Neural cell (in vitro differentiated cells): ENCODE measurements at regions not wholly inside any gene's neighbourhood (a gene's known extent, or its start where the extent isn't known, plus 50 kb on each side); places are given as distances from the start of the nearest gene placed in this dataset.

ENCODE experiments used
- H2AFZ ChIP-seq: fragments of 200-600, 300-800 bp; sonication (generic), shearing (Covaris generic); 2 replicates; pipeline ENCODE4 v1.6.0; 2014; ENCODE audit warnings: low read depth, mild to moderate bottlenecking, antibody characterized with exemption, low read length, moderate library complexity
- H3F3A ChIP-seq: fragments of 200-600 bp; shearing (Covaris generic); 2 replicates; pipeline ENCODE4 v1.6.1; 2016; ENCODE audit warnings: mild to moderate bottlenecking, moderate library complexity, mixed read lengths, antibody characterized with exemption, low read length; ENCODE audit not compliant: insufficient read depth, poor library complexity, severe bottlenecking
- H3K27ac ChIP-seq: fragments of 200-600, 300-800 bp; sonication (generic), shearing (Covaris generic); 2 replicates; pipeline ENCODE4 v1.5.1; 2014; ENCODE audit warnings: mild to moderate bottlenecking, low read length, moderate library complexity
- H3K27me3 ChIP-seq: fragments of 300-800, 200-600 bp; sonication (generic), shearing (Covaris generic); 2 replicates; pipeline ENCODE4 v1.6.0; 2014; ENCODE audit warnings: mild to moderate bottlenecking, low read depth, low read length, moderate library complexity; ENCODE audit not compliant: insufficient read depth
- H3K36me3 ChIP-seq: fragments of 300-800, 200-600 bp; sonication (generic), shearing (Covaris generic); 2 replicates; pipeline ENCODE4 v1.5.1; 2014; ENCODE audit warnings: mild to moderate bottlenecking, antibody characterized with exemption, low read length, moderate library complexity; ENCODE audit not compliant: insufficient read depth
- H3K4me2 ChIP-seq: fragments of 300-800, 200-600 bp; sonication (generic), shearing (Covaris generic); 2 replicates; pipeline ENCODE4 v1.6.0; 2014; ENCODE audit warnings: mild to moderate bottlenecking, low read length
- H3K4me3 ChIP-seq: fragments of 300-800, 200-600 bp; sonication (generic), shearing (Covaris generic); 2 replicates; pipeline ENCODE4 v1.5.1; 2014; ENCODE audit warnings: mild to moderate bottlenecking, low read length, moderate library complexity
- H3K79me2 ChIP-seq: fragments of 200-600 bp; shearing (Covaris generic); replicated peaks from 2 replicates; pipeline ENCODE4 v1.6.0; 2014; ENCODE audit warnings: mild to moderate bottlenecking, low read length, moderate library complexity; ENCODE audit not compliant: insufficient read depth
- H3K9ac ChIP-seq: fragments of 300-800, 200-600 bp; sonication (generic), shearing (Covaris generic); 2 replicates; pipeline ENCODE4 v1.6.1; 2016; ENCODE audit warnings: mild to moderate bottlenecking, low read length, mixed read lengths
- H3K9me2 ChIP-seq: fragments of 200-600 bp; shearing (Covaris generic); 2 replicates; pipeline ENCODE4 v1.6.1; 2016; ENCODE audit warnings: mild to moderate bottlenecking, low read length, mixed read lengths; ENCODE audit not compliant: insufficient read depth
- H3K9me3 ChIP-seq: fragments of 200-600, 300-800 bp; sonication (generic), shearing (Covaris generic); 2 replicates; pipeline ENCODE4 v1.6.1; 2016; ENCODE audit warnings: mild to moderate bottlenecking, mixed run types, low read length, moderate library complexity, mixed read lengths
- H4K20me1 ChIP-seq: fragments of 200-600 bp; shearing (Covaris generic); 2 replicates; pipeline ENCODE4 v1.6.1; 2016; ENCODE audit warnings: mild to moderate bottlenecking, mixed run types; ENCODE audit not compliant: insufficient read depth
- EP300 ChIP-seq: fragments of 450-650 bp; conservative IDR thresholded peaks from 2 replicates; pipeline ENCODE4 v1.6.1; 2014; ENCODE audit warnings: antibody characterized with exemption, mild to moderate bottlenecking, moderate library complexity; ENCODE audit not compliant: poor library complexity, severe bottlenecking
- EZH2 ChIP-seq: fragments of 200-600, 300-800 bp; shearing (Covaris generic), sonication (generic); IDR thresholded peaks from 2 replicates; pipeline ENCODE4 v1.6.1; 2014; ENCODE audit warnings: antibody characterized with exemption, low read length, borderline replicate concordance, mild to moderate bottlenecking; ENCODE audit not compliant: insufficient read depth, poor library complexity, severe bottlenecking
- POLR2AphosphoS5 ChIP-seq: IDR thresholded peaks from 2 replicates; pipeline ENCODE4 v1.6.1; 2012
- RAD21 ChIP-seq: fragments of 450-650 bp; conservative IDR thresholded peaks from 2 replicates; pipeline ENCODE4 v1.6.1; 2014; ENCODE audit warnings: antibody characterized with exemption, mild to moderate bottlenecking, moderate library complexity
- SMC3 ChIP-seq: fragments of 450-650 bp; conservative IDR thresholded peaks from 2 replicates; pipeline ENCODE4 v1.6.1; 2014; ENCODE audit warnings: antibody characterized with exemption, mild to moderate bottlenecking, moderate library complexity; ENCODE audit not compliant: poor library complexity
- TAF1 ChIP-seq: IDR thresholded peaks from 2 replicates; pipeline ENCODE4 v1.6.1; 2012; ENCODE audit warnings: low read depth
- TF ChIP-seq, protein P1 (sequence below): fragments of 450-650 bp; IDR thresholded peaks from 2 replicates; pipeline ENCODE4 v1.5.1; 2014; ENCODE audit warnings: antibody characterized with exemption, mild to moderate bottlenecking, moderate library complexity; ENCODE audit not compliant: poor library complexity, severe bottlenecking

DNA sequence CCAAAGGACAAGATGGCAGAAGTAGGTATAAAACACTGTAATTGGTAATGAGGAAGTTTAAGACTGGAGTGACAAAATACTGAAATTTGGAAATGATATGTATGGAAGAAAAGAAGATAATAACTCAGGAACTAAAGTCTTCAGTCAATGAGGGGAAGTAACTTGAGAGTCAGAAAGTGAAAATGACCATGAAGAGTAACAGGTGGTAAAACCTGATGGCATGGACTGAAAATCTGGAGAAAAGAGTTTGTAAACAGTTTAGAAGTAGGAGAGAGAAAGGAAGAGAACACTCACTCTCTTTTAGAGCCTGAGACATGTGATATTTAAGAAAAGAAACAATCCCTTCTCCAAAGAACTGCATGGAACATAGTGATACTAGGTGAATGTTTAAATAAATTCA is 387.9 kb downstream of the PYDC2 start:
- H3K4me3 ChIP-seq, result no peak overlapping the region
- no peak overlapping the region for H3K27ac ChIP-seq
- H3K9ac ChIP-seq, result no peak overlapping the region
- no peaks in the 10 kb centered on the region for H3F3A ChIP-seq
- no peaks in the 10 kb centered on the region for H3K36me3 ChIP-seq
- no peak for TF ChIP-seq EP300
- no peak for TF ChIP-seq POLR2AphosphoS5
- H2AFZ ChIP-seq, result no peak overlapping the region
- no peaks in the 10 kb centered on the region for H3K9me3 ChIP-seq
- H3K4me2 ChIP-seq, result no peak overlapping the region
- H3K9me2 ChIP-seq, result no peaks in the 10 kb centered on the region
- H4K20me1 ChIP-seq, result no peaks in the 10 kb centered on the region
- no peaks in the 10 kb centered on the region for H3K79me2 ChIP-seq
- no peaks in the 10 kb centered on the region for H3K27me3 ChIP-seq

DNA sequence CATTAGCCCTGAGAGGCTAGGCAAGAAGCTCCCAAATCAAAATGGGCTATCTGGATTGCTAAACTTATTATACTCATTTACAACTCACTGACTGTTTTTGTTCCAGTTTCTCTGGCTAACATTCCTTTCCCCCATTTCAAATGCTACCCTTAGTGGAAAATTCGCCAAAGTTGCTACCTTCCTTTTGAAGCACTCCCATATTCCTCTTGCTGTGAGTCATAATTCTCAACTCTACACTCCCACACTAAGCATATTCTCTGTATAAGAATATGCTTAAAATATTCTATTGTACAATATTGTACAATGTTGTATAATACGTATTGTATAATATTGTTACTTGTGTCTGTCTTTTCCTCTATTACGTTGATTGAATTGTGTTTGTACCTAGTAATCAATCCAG is 398.6 kb downstream of the PYDC2 start:
- H3K27ac ChIP-seq, result no peak overlapping the region
- H2AFZ ChIP-seq, result no peak overlapping the region

DNA sequence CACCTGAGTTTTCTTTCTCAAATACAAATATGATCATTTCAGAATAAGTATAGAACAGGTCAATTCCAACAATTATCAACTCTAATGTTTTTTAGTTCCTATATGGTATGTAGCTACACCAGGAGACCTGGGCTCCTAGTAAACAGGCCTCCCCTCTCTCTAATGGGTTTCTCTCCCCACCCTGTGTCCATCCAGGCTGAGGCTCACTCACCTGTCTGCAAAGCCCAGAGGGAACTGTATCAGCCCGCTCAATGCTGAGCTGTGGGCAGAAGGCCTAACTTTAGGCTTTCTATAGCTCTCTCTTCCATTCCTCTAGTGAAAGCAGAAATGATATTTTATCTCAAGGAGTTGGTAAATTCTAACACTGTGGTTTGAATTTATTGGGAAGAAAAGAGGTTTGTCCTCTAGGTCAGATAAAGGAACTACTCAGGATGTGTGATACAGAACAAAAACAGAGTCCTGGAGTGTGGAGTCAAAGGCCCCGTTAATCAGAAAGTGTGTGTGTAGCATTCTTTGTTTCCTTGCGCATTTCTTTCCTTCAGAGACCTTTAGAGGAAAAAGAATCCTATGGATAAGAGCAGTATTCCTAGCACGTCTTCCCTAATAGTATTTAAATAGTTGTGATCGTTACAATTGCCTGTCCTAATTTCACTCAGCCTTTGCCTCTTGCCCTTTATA is 408.9 kb downstream of the PYDC2 start:
- Histone ChIP-seq H3K9ac (no peak overlapping the region), H3K36me3 (no peaks in the 10 kb centered on the region), H4K20me1 (no peaks in the 10 kb centered on the region), H3K27me3 (no peaks in the 10 kb centered on the region), H3K4me3 (no peak overlapping the region), H3K27ac (no peak overlapping the region), H3K79me2 (no peaks in the 10 kb centered on the region), H3K9me3 (no peaks in the 10 kb centered on the region), H2AFZ (no peak overlapping the region), H3K9me2 (no peaks in the 10 kb centered on the region), H3F3A (no peaks in the 10 kb centered on the region), H3K4me2 (no peak overlapping the region)
- TF ChIP-seq RAD21, result no peak

More for the DNA sequence above, 398.6 kb downstream of the PYDC2 start:
- Histone ChIP-seq H3K9ac (no peak overlapping the region), H3K36me3 (no peaks in the 10 kb centered on the region), H3K79me2 (no peaks in the 10 kb centered on the region), H3K4me2 (no peak overlapping the region), H3F3A (no peaks in the 10 kb centered on the region), H3K27me3 (no peaks in the 10 kb centered on the region), H3K9me3 (no peaks in the 10 kb centered on the region), H4K20me1 (no peaks in the 10 kb centered on the region), H3K4me3 (no peak overlapping the region), H3K9me2 (no peaks in the 10 kb centered on the region)
- TF ChIP-seq, protein P1, sequence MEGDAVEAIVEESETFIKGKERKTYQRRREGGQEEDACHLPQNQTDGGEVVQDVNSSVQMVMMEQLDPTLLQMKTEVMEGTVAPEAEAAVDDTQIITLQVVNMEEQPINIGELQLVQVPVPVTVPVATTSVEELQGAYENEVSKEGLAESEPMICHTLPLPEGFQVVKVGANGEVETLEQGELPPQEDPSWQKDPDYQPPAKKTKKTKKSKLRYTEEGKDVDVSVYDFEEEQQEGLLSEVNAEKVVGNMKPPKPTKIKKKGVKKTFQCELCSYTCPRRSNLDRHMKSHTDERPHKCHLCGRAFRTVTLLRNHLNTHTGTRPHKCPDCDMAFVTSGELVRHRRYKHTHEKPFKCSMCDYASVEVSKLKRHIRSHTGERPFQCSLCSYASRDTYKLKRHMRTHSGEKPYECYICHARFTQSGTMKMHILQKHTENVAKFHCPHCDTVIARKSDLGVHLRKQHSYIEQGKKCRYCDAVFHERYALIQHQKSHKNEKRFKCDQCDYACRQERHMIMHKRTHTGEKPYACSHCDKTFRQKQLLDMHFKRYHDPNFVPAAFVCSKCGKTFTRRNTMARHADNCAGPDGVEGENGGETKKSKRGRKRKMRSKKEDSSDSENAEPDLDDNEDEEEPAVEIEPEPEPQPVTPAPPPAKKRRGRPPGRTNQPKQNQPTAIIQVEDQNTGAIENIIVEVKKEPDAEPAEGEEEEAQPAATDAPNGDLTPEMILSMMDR, result no peak
- TF ChIP-seq EP300, result no peak
- TF ChIP-seq EZH2, result no peak
- no peak for TF ChIP-seq TAF1
- no peak for TF ChIP-seq RAD21

DNA sequence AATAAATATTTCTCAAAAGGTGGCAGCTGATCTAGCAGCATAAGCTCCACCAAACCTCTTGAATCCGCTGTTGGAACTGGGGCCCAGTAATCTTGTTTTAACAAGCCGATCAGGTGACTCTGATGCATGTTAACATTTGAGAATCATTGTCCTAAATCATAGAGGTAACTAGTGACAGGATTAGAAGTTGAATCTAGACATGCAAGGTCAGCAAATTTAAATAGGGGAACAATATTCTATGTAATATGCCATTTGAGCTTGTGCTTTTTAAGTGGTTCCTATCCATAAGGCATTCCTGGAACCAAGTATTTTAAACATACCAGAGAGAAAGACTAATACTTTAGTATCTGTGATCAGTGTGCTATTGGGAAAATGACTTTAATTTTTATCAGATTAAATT is 412.8 kb downstream of the PYDC2 start:
- Histone ChIP-seq H3K4me2 (no peak overlapping the region), H3K9ac (no peak overlapping the region), H3K27me3 (no peaks in the 10 kb centered on the region), H3K79me2 (no peaks in the 10 kb centered on the region), H3K4me3 (no peak overlapping the region), H2AFZ (no peak overlapping the region), H3K9me2 (no peaks in the 10 kb centered on the region), H3K36me3 (no peaks in the 10 kb centered on the region), H3F3A (no peaks in the 10 kb centered on the region), H4K20me1 (no peaks in the 10 kb centered on the region), H3K27ac (no peak overlapping the region), H3K9me3 (no peaks in the 10 kb centered on the region)
- TF ChIP-seq POLR2AphosphoS5 (no peak), SMC3 (no peak)
